GM23338 (cell line): ENCODE measurements at regions not wholly inside any gene's neighbourhood (a gene's known extent, or its start where the extent isn't known, plus 50 kb on each side); places are given as distances from the start of the nearest gene placed in this dataset.

Experiments
- ATAC-seq: fragments of 200-7000 bp; cut with Tn5 transposase; 3 replicates; pipeline ENCODE4 v1.9.1; 2020
- DNase-seq: peaks from one replicate; pipeline ENCODE4 v3.0.0-alpha.2; 2015; ENCODE audit warnings: low spot score
- H2AFZ ChIP-seq: fragments of 200-600 bp; sonication (generic); 2 replicates; pipeline ENCODE4 v1.8.0; 2016; ENCODE audit warnings: antibody characterized with exemption, mild to moderate bottlenecking, moderate library complexity
- H3F3A ChIP-seq: fragments of 200-600 bp; sonication (generic); replicated peaks from 2 replicates; pipeline ENCODE4 v1.8.0; 2017; ENCODE audit warnings: antibody characterized with exemption, mixed run types, low read depth
- H3K27ac ChIP-seq: fragments of 200-600 bp; sonication (generic); 2 replicates; pipeline ENCODE4 v1.6.1; 2016; ENCODE audit warnings: low read depth
- H3K27me3 ChIP-seq: fragments of 200-600 bp; sonication (generic); 2 replicates; pipeline ENCODE4 v1.8.0; 2016; ENCODE audit warnings: mild to moderate bottlenecking, mixed run types, moderate library complexity; ENCODE audit not compliant: insufficient read depth
- H3K36me3 ChIP-seq: fragments of 200-600 bp; sonication (generic); 2 replicates; pipeline ENCODE4 v1.8.0; 2016; ENCODE audit warnings: mild to moderate bottlenecking; ENCODE audit not compliant: insufficient read depth
- H3K4me1 ChIP-seq: fragments of 200-600 bp; sonication (generic); 2 replicates; pipeline ENCODE4 v1.8.0; 2016; ENCODE audit warnings: mild to moderate bottlenecking, moderate library complexity; ENCODE audit not compliant: insufficient read depth
- H3K4me2 ChIP-seq: fragments of 200-600 bp; sonication (generic); 2 replicates; pipeline ENCODE4 v1.7.1; 2017; ENCODE audit warnings: mixed run types
- H3K4me3 ChIP-seq: fragments of 200-600 bp; sonication (generic); 2 replicates; pipeline ENCODE4 v1.6.1; 2016; ENCODE audit warnings: mixed run types
- H3K79me2 ChIP-seq: fragments of 200-600 bp; sonication (generic); replicated peaks from 2 replicates; pipeline ENCODE4 v1.8.0; 2017; ENCODE audit warnings: mild to moderate bottlenecking; ENCODE audit not compliant: insufficient read depth
- H3K9me2 ChIP-seq: fragments of 200-600 bp; sonication (generic); 2 replicates; pipeline ENCODE4 v1.8.0; 2017; ENCODE audit not compliant: insufficient read depth
- H4K20me1 ChIP-seq: fragments of 200-600 bp; sonication (generic); replicated peaks from 2 replicates; pipeline ENCODE4 v1.8.0; 2017; ENCODE audit warnings: mild to moderate bottlenecking; ENCODE audit not compliant: insufficient read depth
- H3K27ac Mint-ChIP-seq: 2 replicates; pipeline ENCODE4 v1.8.0; 2020; ENCODE audit warnings: inconsistent platforms, mild to moderate bottlenecking, moderate library complexity, mixed read lengths
- H3K27me3 Mint-ChIP-seq: 3 replicates; pipeline ENCODE4 v1.8.0; 2022; ENCODE audit warnings: low read depth, mild to moderate bottlenecking, moderate library complexity, mixed read lengths, inconsistent platforms; ENCODE audit not compliant: insufficient read depth, poor library complexity
- H3K36me3 Mint-ChIP-seq: 3 replicates; pipeline ENCODE4 v1.8.0; 2021; ENCODE audit warnings: low read depth, mild to moderate bottlenecking, inconsistent platforms, moderate library complexity, mixed read lengths
- H3K4me1 Mint-ChIP-seq: 3 replicates; pipeline ENCODE4 v1.8.0; 2020; ENCODE audit warnings: mild to moderate bottlenecking, inconsistent platforms, mixed read lengths
- H3K4me3 Mint-ChIP-seq: 3 replicates; pipeline ENCODE4 v1.8.0; 2021; ENCODE audit warnings: moderate library complexity, mild to moderate bottlenecking, inconsistent platforms, mixed read lengths
- H3K9me3 Mint-ChIP-seq: 3 replicates; pipeline ENCODE4 v1.8.0; 2020; ENCODE audit warnings: moderate library complexity, mild to moderate bottlenecking, inconsistent platforms, mixed read lengths
- CREB1 ChIP-seq: fragments of 250-450 bp; sonication (Bioruptor Pico); IDR thresholded peaks from 2 replicates; pipeline ENCODE4 v1.5.0; 2020; ENCODE audit warnings: low read depth, mild to moderate bottlenecking, moderate library complexity
- CTCF ChIP-seq, 2 experiments: fragments of 200-600 bp in 1 of 2; sonication (generic) in 1 of 2; conservative IDR thresholded peaks; 2 replicates each; pipeline versions ENCODE4 v1.5.1 to v1.6.1; 2016 to 2017; ENCODE audit warnings: antibody characterized with exemption in 2 of 2, low read depth in 2 of 2, mild to moderate bottlenecking in 2 of 2, moderate library complexity in 1 of 2
- ETS1 ChIP-seq: IDR thresholded peaks from 2 replicates; pipeline ENCODE4 v1.6.1; 2016; ENCODE audit warnings: antibody characterized with exemption
- EZH2 ChIP-seq: fragments of 200-600 bp; sonication (generic); IDR thresholded peaks from one replicate; pipeline ENCODE4 v1.8.0; 2017; ENCODE audit warnings: antibody characterized with exemption, mild to moderate bottlenecking, low read depth; ENCODE audit not compliant: unreplicated experiment
- EZH2phosphoT487 ChIP-seq: fragments of 200-600 bp; sonication (generic); IDR thresholded peaks from one replicate; pipeline ENCODE4 v1.8.1; 2018; ENCODE audit warnings: antibody characterized with exemption; ENCODE audit not compliant: unreplicated experiment
- JUNB ChIP-seq: IDR thresholded peaks from one replicate; pipeline ENCODE4 v1.6.1; 2016; ENCODE audit warnings: antibody characterized with exemption; ENCODE audit not compliant: unreplicated experiment
- NANOG ChIP-seq: IDR thresholded peaks from 2 replicates; pipeline ENCODE4 v1.6.1; 2016; ENCODE audit warnings: antibody characterized with exemption, borderline replicate concordance
- POLR2AphosphoS5 ChIP-seq: IDR thresholded peaks from 2 replicates; pipeline ENCODE4 v1.6.1; 2016; ENCODE audit warnings: antibody characterized with exemption, low read depth
- REST ChIP-seq: IDR thresholded peaks from one replicate; pipeline ENCODE4 v1.6.1; 2018; ENCODE audit warnings: antibody characterized with exemption; ENCODE audit not compliant: unreplicated experiment
- STAT1 ChIP-seq: IDR thresholded peaks from one replicate; pipeline ENCODE4 v1.6.1; 2016; ENCODE audit warnings: antibody characterized with exemption; ENCODE audit not compliant: unreplicated experiment
- ZNF114 ChIP-seq: fragments of 250-450 bp; sonication (Bioruptor Pico); IDR thresholded peaks from 2 replicates; pipeline ENCODE4 v1.5.0; 2020; ENCODE audit warnings: mild to moderate bottlenecking, moderate library complexity
- ZNF331 ChIP-seq: fragments of 250-450 bp; sonication (Bioruptor Pico); IDR thresholded peaks from 2 replicates; pipeline ENCODE4 v1.5.0; 2020; ENCODE audit warnings: low read depth, mild to moderate bottlenecking, moderate library complexity
- ZNF462 ChIP-seq: fragments of 250-450 bp; sonication (Bioruptor Pico); IDR thresholded peaks from 2 replicates; pipeline ENCODE4 v1.5.0; 2020; ENCODE audit warnings: mild to moderate bottlenecking, moderate library complexity

- no peaks in the 10 kb centered on the region for H3F3A ChIP-seq
- no peaks in the 10 kb centered on the region for H3K9me2 ChIP-seq
- H3K79me2 ChIP-seq, result no peaks in the 10 kb centered on the region
- H3K4me2 ChIP-seq, result no peak overlapping the region
- no peaks in the 10 kb centered on the region for H3K4me1 ChIP-seq
- DNase-seq (no peak), ATAC-seq (no peak)
- H3K36me3 Mint-ChIP-seq, result no peaks in the 10 kb centered on the region
- no peak overlapping the region for H3K27ac Mint-ChIP-seq
- H3K36me3 ChIP-seq, result no peaks in the 10 kb centered on the region
- peaks cover 3% of the 10 kb centered on the region for H3K27me3 Mint-ChIP-seq
- TF ChIP-seq STAT1 (no peak), EZH2phosphoT487 (no peak), JUNB (no peak), CTCF (conservative IDR thresholded peaks at IDR 0.05; ENCODE audit: low read depth in 2 of 2) (no peak), ETS1 (no peak), NANOG (no peak), EZH2 (no peak), ZNF462 (CRISPR knock-in tag) (no peak), ZNF331 (CRISPR knock-in tag) (no peak), POLR2AphosphoS5 (no peak), REST (no peak), ZNF114 (no peak), CREB1 (CRISPR knock-in tag) (no peak)
- H2AFZ ChIP-seq, result 0 out of 2 replicates have a peak overlapping the region, but pooled peaks have one; percentile 39
- H3K27ac ChIP-seq, result no peak overlapping the region
- H3K4me3 ChIP-seq, result no peak overlapping the region
- no peak overlapping the region for H3K4me3 Mint-ChIP-seq
- no peaks in the 10 kb centered on the region for H3K27me3 ChIP-seq
- H4K20me1 ChIP-seq, result no peaks in the 10 kb centered on the region
- no peaks in the 10 kb centered on the region for H3K9me3 Mint-ChIP-seq
- H3K4me1 Mint-ChIP-seq, result no peaks in the 10 kb centered on the region
These were observed 1598.1 kb downstream of the FAM181B start for GRCh38 chr11:81135570-81135969.
